Endodermal cell (in vitro differentiated cells): ENCODE measurements at regions not wholly inside any gene's neighbourhood (a gene's known extent, or its start where the extent isn't known, plus 50 kb on each side); places are given as distances from the start of the nearest gene placed in this dataset.

Experiments used
- DNase-seq: peaks from one replicate; pipeline ENCODE4 v3.0.0-alpha.2; 2017
- H3K27ac ChIP-seq: 2 replicates; pipeline ENCODE4 v1.5.1; 2013; ENCODE audit warnings: mild to moderate bottlenecking, low read depth, low read length, moderate library complexity
- H3K27me3 ChIP-seq: 2 replicates; pipeline ENCODE4 v1.6.1; 2013; ENCODE audit warnings: mild to moderate bottlenecking, low read length, moderate library complexity; ENCODE audit not compliant: insufficient read depth, control insufficient read depth, poor library complexity, severe bottlenecking
- H3K36me3 ChIP-seq: 2 replicates; pipeline ENCODE4 v1.7.0; 2013; ENCODE audit warnings: mild to moderate bottlenecking, low read length, moderate library complexity; ENCODE audit not compliant: control insufficient read depth, insufficient read depth
- H3K4me1 ChIP-seq: one replicate; pipeline ENCODE4 v1.7.0; 2013; ENCODE audit warnings: low read length; ENCODE audit not compliant: control insufficient read depth, insufficient read depth
- H3K4me3 ChIP-seq: 2 replicates; pipeline ENCODE4 v1.5.1; 2013; ENCODE audit warnings: mild to moderate bottlenecking, low read length, moderate library complexity
- H3K9ac ChIP-seq: 2 replicates; pipeline ENCODE4 v1.6.1; 2013; ENCODE audit warnings: mild to moderate bottlenecking, low read length, moderate library complexity; ENCODE audit not compliant: poor library complexity, severe bottlenecking; ENCODE audit errors: extremely low read depth
- H3K9me3 ChIP-seq: 2 replicates; pipeline ENCODE4 v1.6.1; 2013; ENCODE audit warnings: mild to moderate bottlenecking, low read length, moderate library complexity; ENCODE audit not compliant: control insufficient read depth
- H3K27ac Mint-ChIP-seq: 2 replicates; pipeline ENCODE4 v1.8.0; 2020; ENCODE audit warnings: mixed read lengths
- H3K27me3 Mint-ChIP-seq: 2 replicates; pipeline ENCODE4 v1.8.0; 2021; ENCODE audit warnings: mild to moderate bottlenecking, mixed read lengths; ENCODE audit not compliant: insufficient read depth
- H3K36me3 Mint-ChIP-seq: 2 replicates; pipeline ENCODE4 v1.8.0; 2020; ENCODE audit warnings: low read depth, mixed read lengths
- H3K4me1 Mint-ChIP-seq: 2 replicates; pipeline ENCODE4 v1.8.0; 2020; ENCODE audit warnings: mixed read lengths
- H3K4me3 Mint-ChIP-seq: 2 replicates; pipeline ENCODE4 v1.8.0; 2020; ENCODE audit warnings: mild to moderate bottlenecking, moderate library complexity, mixed read lengths
- H3K9me3 Mint-ChIP-seq: 2 replicates; pipeline ENCODE4 v1.8.0; 2020; ENCODE audit warnings: mild to moderate bottlenecking, mixed read lengths
- WGBS, 2 experiments: methylation state at CpG; one replicate each; pipeline versions ENCODE4 v1.1.5 to v1.1.7; 2013; ENCODE audit warnings: missing lambda C conversion rate in 2 of 2, mixed read lengths in 1 of 2; ENCODE audit not compliant: insufficient coverage in 1 of 2, insufficient read length in 1 of 2; 5-methylcytosine and 5-hydroxymethylcytosine counted together
- TF ChIP-seq, protein P1 (sequence below): fragments of 200-600 bp; sonication (generic); conservative IDR thresholded peaks from 2 replicates; pipeline ENCODE4 v1.5.0; 2021; ENCODE audit warnings: antibody characterized with exemption, mild to moderate bottlenecking

DNA sequence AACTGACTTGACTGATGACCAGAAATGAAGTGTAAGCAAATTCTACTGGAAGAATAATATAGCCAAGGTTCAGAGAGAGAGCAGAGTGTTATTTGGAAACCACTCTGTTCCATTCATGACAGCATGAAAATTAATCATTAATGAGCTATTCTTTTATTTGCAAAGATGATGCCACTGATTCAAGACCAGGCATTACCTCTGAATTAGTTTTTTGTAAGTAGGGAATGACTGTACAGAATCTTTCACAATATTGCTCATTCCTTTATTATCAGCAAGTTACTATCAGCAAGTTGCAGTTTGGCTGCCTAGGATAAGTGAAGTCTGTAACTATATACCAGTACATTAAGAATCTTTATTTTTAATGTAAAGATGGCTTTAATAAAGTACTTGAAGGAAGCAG lies 75.1 kb upstream of the RGMB start:
- peaks cover 83% of the 10 kb centered on the region for H3K36me3 Mint-ChIP-seq
- TF ChIP-seq, protein P1, sequence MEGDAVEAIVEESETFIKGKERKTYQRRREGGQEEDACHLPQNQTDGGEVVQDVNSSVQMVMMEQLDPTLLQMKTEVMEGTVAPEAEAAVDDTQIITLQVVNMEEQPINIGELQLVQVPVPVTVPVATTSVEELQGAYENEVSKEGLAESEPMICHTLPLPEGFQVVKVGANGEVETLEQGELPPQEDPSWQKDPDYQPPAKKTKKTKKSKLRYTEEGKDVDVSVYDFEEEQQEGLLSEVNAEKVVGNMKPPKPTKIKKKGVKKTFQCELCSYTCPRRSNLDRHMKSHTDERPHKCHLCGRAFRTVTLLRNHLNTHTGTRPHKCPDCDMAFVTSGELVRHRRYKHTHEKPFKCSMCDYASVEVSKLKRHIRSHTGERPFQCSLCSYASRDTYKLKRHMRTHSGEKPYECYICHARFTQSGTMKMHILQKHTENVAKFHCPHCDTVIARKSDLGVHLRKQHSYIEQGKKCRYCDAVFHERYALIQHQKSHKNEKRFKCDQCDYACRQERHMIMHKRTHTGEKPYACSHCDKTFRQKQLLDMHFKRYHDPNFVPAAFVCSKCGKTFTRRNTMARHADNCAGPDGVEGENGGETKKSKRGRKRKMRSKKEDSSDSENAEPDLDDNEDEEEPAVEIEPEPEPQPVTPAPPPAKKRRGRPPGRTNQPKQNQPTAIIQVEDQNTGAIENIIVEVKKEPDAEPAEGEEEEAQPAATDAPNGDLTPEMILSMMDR = no peak
- Histone ChIP-seq H3K27me3 (no peaks in the 10 kb centered on the region), H3K36me3 (peaks cover 70% of the 10 kb centered on the region), H3K9me3 (peaks cover 100% of the 10 kb centered on the region), H3K4me1 (no peaks in the 10 kb centered on the region), H3K27ac (no peak overlapping the region), H3K9ac (no peak overlapping the region), H3K4me3 (peak overlapping the region; percentile 57)
- no peak overlapping the region for H3K27ac Mint-ChIP-seq
- H3K27me3 Mint-ChIP-seq = peaks cover 1% of the 10 kb centered on the region
- H3K9me3 Mint-ChIP-seq = peaks cover 87% of the 10 kb centered on the region
- DNase-seq = no peak
- H3K4me3 Mint-ChIP-seq = no peak overlapping the region
- H3K4me1 Mint-ChIP-seq = peaks cover 17% of the 10 kb centered on the region

DNA sequence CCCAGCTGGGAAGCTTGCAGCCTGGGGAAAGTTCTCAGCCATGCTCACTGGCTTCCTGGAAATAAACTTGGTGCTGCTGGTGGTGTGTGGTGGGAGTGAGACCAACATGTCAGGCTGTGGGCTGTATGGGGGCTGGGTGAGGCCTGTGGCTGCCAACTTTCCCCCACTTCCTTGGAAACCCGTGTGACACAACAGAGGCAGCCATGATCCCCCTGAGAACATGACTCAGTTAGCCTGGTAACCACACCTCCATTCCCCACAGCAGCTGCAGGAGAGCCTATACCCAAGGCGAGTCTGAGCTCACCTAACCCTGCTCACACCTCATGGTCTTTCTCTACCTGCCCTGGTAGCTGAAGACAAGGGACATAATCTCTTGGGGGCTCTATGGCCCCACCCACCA lies 72.7 kb upstream of the RGMB start:
- Mint-ChIP-seq H3K4me1 (peaks cover 17% of the 10 kb centered on the region), H3K9me3 (peaks cover 81% of the 10 kb centered on the region), H3K36me3 (peaks cover 81% of the 10 kb centered on the region), H3K27me3 (no peaks in the 10 kb centered on the region), H3K27ac (no peak overlapping the region), H3K4me3 (no peak overlapping the region)
- Histone ChIP-seq H3K27me3 (no peaks in the 10 kb centered on the region), H3K9ac (no peak overlapping the region), H3K4me1 (no peaks in the 10 kb centered on the region), H3K4me3 (peak overlapping the region; percentile 57), H3K9me3 (peaks cover 92% of the 10 kb centered on the region), H3K36me3 (peaks cover 62% of the 10 kb centered on the region), H3K27ac (no peak overlapping the region)
- WGBS, 2 experiments = 96 to 100% methylated on average over 1 to 2 of the region's 2 CpGs
- TF ChIP-seq, protein P1 = no peak
- no peak for DNase-seq

DNA sequence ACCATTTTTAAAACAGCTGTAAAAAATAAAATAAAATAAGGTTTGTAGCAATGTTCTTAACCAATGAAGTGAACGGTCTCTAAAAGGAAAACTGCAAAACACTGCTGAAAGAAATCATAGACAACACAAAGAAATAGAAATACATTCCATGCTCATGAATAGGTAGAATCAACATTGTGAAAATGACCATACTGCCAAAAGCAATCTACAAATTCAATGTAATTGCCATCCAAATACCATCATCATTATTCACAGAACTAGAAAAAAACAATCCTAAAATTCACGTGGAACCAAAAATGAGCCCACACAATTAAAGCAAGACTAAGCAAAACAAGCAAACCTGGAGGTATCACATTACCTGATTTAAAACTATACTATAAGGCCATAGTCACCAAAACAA lies 67.6 kb upstream of the RGMB start:
- peak overlapping the region; percentile 13 for H3K4me3 ChIP-seq
- H3K27me3 ChIP-seq = no peaks in the 10 kb centered on the region
- H3K4me1 ChIP-seq = no peaks in the 10 kb centered on the region
- peaks cover 63% of the 10 kb centered on the region for H3K9me3 Mint-ChIP-seq
- H3K27ac Mint-ChIP-seq = no peak overlapping the region
- H3K4me3 Mint-ChIP-seq = no peak overlapping the region
- H3K9ac ChIP-seq = no peak overlapping the region
- WGBS, 2 experiments = 86 to 93% methylated on average over 1 to 2 of the region's 2 CpGs
- H3K36me3 ChIP-seq = peaks cover 34% of the 10 kb centered on the region
- H3K9me3 ChIP-seq = peaks cover 61% of the 10 kb centered on the region
- DNase-seq = no peak
- H3K27ac ChIP-seq = no peak overlapping the region
- TF ChIP-seq, protein P1 = no peak
- H3K4me1 Mint-ChIP-seq = peaks cover 17% of the 10 kb centered on the region
- peaks cover 78% of the 10 kb centered on the region for H3K36me3 Mint-ChIP-seq
- no peaks in the 10 kb centered on the region for H3K27me3 Mint-ChIP-seq
